H9 (cell line): ENCODE measurements at regions not wholly inside any gene's neighbourhood (a gene's known extent, or its start where the extent isn't known, plus 50 kb on each side); places are given as distances from the start of the nearest gene placed in this dataset.

Experiments
- DNase-seq: peaks from one replicate; pipeline ENCODE4 v3.0.0-alpha.2; 2017
- H2AFZ ChIP-seq: one replicate; pipeline ENCODE4 v1.6.1; 2013; ENCODE audit warnings: mild to moderate bottlenecking, low read length, control low read depth, moderate library complexity
- H2AK5ac ChIP-seq: 2 replicates; pipeline ENCODE4 v1.6.1; 2013; ENCODE audit warnings: low read length, control low read depth, mixed read lengths; ENCODE audit not compliant: insufficient read length
- H2BK120ac ChIP-seq: one replicate; pipeline ENCODE4 v1.6.1; 2013; ENCODE audit warnings: low read depth, mild to moderate bottlenecking, low read length, control low read depth, inconsistent platforms; ENCODE audit not compliant: poor library complexity, severe bottlenecking
- H2BK12ac ChIP-seq: 2 replicates; pipeline ENCODE4 v1.6.1; 2013; ENCODE audit warnings: low read length, control low read depth, mixed read lengths, low read depth; ENCODE audit not compliant: insufficient read length
- H2BK15ac ChIP-seq: 2 replicates; pipeline ENCODE4 v1.6.1; 2013; ENCODE audit warnings: low read depth, low read length, control low read depth
- H2BK20ac ChIP-seq: one replicate; pipeline ENCODE4 v1.6.1; 2013; ENCODE audit warnings: low read depth, mild to moderate bottlenecking, low read length, control low read depth, inconsistent platforms; ENCODE audit not compliant: poor library complexity, severe bottlenecking
- H2BK5ac ChIP-seq: 2 replicates; pipeline ENCODE4 v1.6.1; 2013; ENCODE audit warnings: low read length, control low read depth, mixed read lengths; ENCODE audit not compliant: insufficient read length
- H3K14ac ChIP-seq: 2 replicates; pipeline ENCODE4 v1.6.1; 2013; ENCODE audit warnings: low read length, control low read depth; ENCODE audit not compliant: insufficient read depth
- H3K18ac ChIP-seq: 2 replicates; pipeline ENCODE4 v1.6.1; 2013; ENCODE audit warnings: low read depth, mild to moderate bottlenecking, mixed read lengths, low read length, control low read depth; ENCODE audit not compliant: insufficient read length
- H3K23ac ChIP-seq: 2 replicates; pipeline ENCODE4 v1.6.1; 2013; ENCODE audit warnings: low read length, control low read depth, mixed read lengths, low read depth; ENCODE audit not compliant: insufficient read length
- H3K23me2 ChIP-seq: 2 replicates; pipeline ENCODE4 v1.6.1; 2013; ENCODE audit warnings: low read depth, mild to moderate bottlenecking, mixed read lengths, low read length, control low read depth; ENCODE audit not compliant: insufficient read length, poor library complexity, severe bottlenecking
- H3K27ac ChIP-seq: 2 replicates; pipeline ENCODE4 v1.5.1; 2013; ENCODE audit warnings: low read length, control low read depth, mixed read lengths, low read depth; ENCODE audit not compliant: insufficient read length
- H3K27me3 ChIP-seq: 2 replicates; pipeline ENCODE4 v1.6.1; 2013; ENCODE audit warnings: low read length, control low read depth, inconsistent platforms; ENCODE audit not compliant: insufficient read depth
- H3K4ac ChIP-seq: 2 replicates; pipeline ENCODE4 v1.6.1; 2013; ENCODE audit warnings: low read depth, mild to moderate bottlenecking, control low read depth, inconsistent platforms, low read length, moderate library complexity
- H3K4me1 ChIP-seq: 2 replicates; pipeline ENCODE4 v1.6.1; 2013; ENCODE audit warnings: low read length, control low read depth, inconsistent platforms; ENCODE audit not compliant: insufficient read depth
- H3K4me2 ChIP-seq: 2 replicates; pipeline ENCODE4 v1.6.1; 2013; ENCODE audit warnings: low read length, control low read depth, mixed read lengths; ENCODE audit not compliant: insufficient read length, insufficient read depth
- H3K56ac ChIP-seq: 2 replicates; pipeline ENCODE4 v1.6.1; 2013; ENCODE audit warnings: low read depth, mild to moderate bottlenecking, mixed read lengths, low read length, control low read depth; ENCODE audit not compliant: insufficient read length
- H3K79me1 ChIP-seq: 2 replicates; pipeline ENCODE4 v1.6.1; 2013; ENCODE audit warnings: low read depth, mild to moderate bottlenecking, moderate library complexity, low read length, control low read depth, inconsistent platforms; ENCODE audit not compliant: insufficient read depth, poor library complexity, severe bottlenecking
- H3K79me2 ChIP-seq: 2 replicates; pipeline ENCODE4 v1.6.1; 2013; ENCODE audit warnings: low read length, control low read depth, inconsistent platforms; ENCODE audit not compliant: insufficient read depth
- H3K9ac ChIP-seq: 2 replicates; pipeline ENCODE4 v1.6.1; 2013; ENCODE audit warnings: low read length, control low read depth, mixed read lengths; ENCODE audit not compliant: insufficient read length; ENCODE audit errors: extremely low read depth
- H3K9me3 ChIP-seq: one replicate; pipeline ENCODE4 v1.6.1; 2013; ENCODE audit warnings: low read depth, low read length, inconsistent platforms; ENCODE audit not compliant: control insufficient read depth
- H3T11ph ChIP-seq: one replicate; pipeline ENCODE4 v1.6.1; 2013; ENCODE audit warnings: mild to moderate bottlenecking, low read length, control low read depth, inconsistent platforms
- H4K20me1 ChIP-seq: one replicate; pipeline ENCODE4 v1.6.1; 2013; ENCODE audit not compliant: control insufficient read depth, insufficient read length, insufficient read depth
- H4K5ac ChIP-seq: 2 replicates; pipeline ENCODE4 v1.6.1; 2013; ENCODE audit warnings: low read depth, mild to moderate bottlenecking, mixed read lengths, low read length, control low read depth; ENCODE audit not compliant: insufficient read length
- H4K8ac ChIP-seq: replicated peaks from 2 replicates; pipeline ENCODE4 v1.6.1; 2013; ENCODE audit warnings: low read length, control low read depth, mixed read lengths, low read depth; ENCODE audit not compliant: insufficient read length
- H4K91ac ChIP-seq: 2 replicates; pipeline ENCODE4 v1.6.1; 2013; ENCODE audit warnings: low read depth, mild to moderate bottlenecking, moderate library complexity, mixed read lengths, low read length, control low read depth; ENCODE audit not compliant: insufficient read length
- H3K27ac Mint-ChIP-seq, 3 experiments: 2 replicates in 2 of 3; 3 replicates in 1 of 3; pipeline ENCODE4 v1.8.0; 2020 to 2021; ENCODE audit warnings: mixed read lengths in 3 of 3, mild to moderate bottlenecking in 1 of 3, moderate library complexity in 1 of 3
- H3K27me3 Mint-ChIP-seq: 2 replicates; pipeline ENCODE4 v1.8.0; 2021; ENCODE audit warnings: low read depth, mild to moderate bottlenecking, moderate library complexity, mixed read lengths
- H3K36me3 Mint-ChIP-seq, 3 experiments: 2 replicates in 2 of 3; 3 replicates in 1 of 3; pipeline ENCODE4 v1.8.0; 2020 to 2021; ENCODE audit warnings: low read depth in 3 of 3, mixed read lengths in 3 of 3; ENCODE audit not compliant: insufficient read depth in 1 of 3
- H3K4me1 Mint-ChIP-seq, 2 experiments: 2 replicates each; pipeline ENCODE4 v1.8.0; 2020; ENCODE audit warnings: mixed read lengths in 2 of 2
- H3K4me3 Mint-ChIP-seq, 2 experiments: 2 replicates in 1 of 2; 3 replicates in 1 of 2; pipeline ENCODE4 v1.8.0; 2020 to 2021; ENCODE audit warnings: mild to moderate bottlenecking in 2 of 2, mixed read lengths in 2 of 2, moderate library complexity in 1 of 2
- H3K9me3 Mint-ChIP-seq, 2 experiments: 2 replicates in 1 of 2; 3 replicates in 1 of 2; pipeline ENCODE4 v1.8.0; 2020; ENCODE audit warnings: mild to moderate bottlenecking in 2 of 2, mixed read lengths in 2 of 2, moderate library complexity in 1 of 2
- CTCF ChIP-seq: fragments of 200-600 bp; sonication (generic); conservative IDR thresholded peaks from 3 replicates; pipeline ENCODE4 v1.8.0; 2021; ENCODE audit warnings: antibody characterized with exemption, mild to moderate bottlenecking
- WGBS: extraction: QIAGEN DNeasy Blood & Tissue Kit; methylation state at CpG from one replicate; pipeline ENCODE4 v1.1.7; 2013; ENCODE audit warnings: missing lambda C conversion rate, low lambda C conversion rate, mixed read lengths; ENCODE audit not compliant: insufficient read length; ENCODE audit errors: extremely low coverage; 5-methylcytosine and 5-hydroxymethylcytosine counted together

GRCh38 chr2:15084826-15085489, 452.4 kb downstream of the LRATD1 start:
- Histone ChIP-seq H4K8ac (no peak overlapping the region), H3K4ac (no peak overlapping the region), H4K20me1 (no peaks in the 10 kb centered on the region), H3K4me1 (no peaks in the 10 kb centered on the region), H3K27ac (no peak overlapping the region), H2BK15ac (no peak overlapping the region), H3K14ac (no peak overlapping the region), H3K23ac (no peak overlapping the region), H4K91ac (no peak overlapping the region), H2BK20ac (no peak overlapping the region), H3K9ac (no peak overlapping the region), H3K4me2 (no peak overlapping the region), H3K18ac (no peak overlapping the region), H3K23me2 (no peaks in the 10 kb centered on the region), H3K56ac (no peak overlapping the region), H3K9me3 (no peaks in the 10 kb centered on the region), H2AK5ac (no peak overlapping the region), H2BK12ac (no peak overlapping the region), H2BK5ac (no peak overlapping the region), H3K79me2 (no peaks in the 10 kb centered on the region), H2AFZ (no peak overlapping the region), H3T11ph (no peak overlapping the region), H4K5ac (no peak overlapping the region), H3K79me1 (no peaks in the 10 kb centered on the region), H2BK120ac (no peak overlapping the region), H3K27me3 (no peaks in the 10 kb centered on the region)
- H3K4me1 Mint-ChIP-seq: no peaks in the 10 kb centered on the region
- H3K36me3 Mint-ChIP-seq: no peaks in the 10 kb centered on the region; a peak in 1 of 7 replicates
- no peak for TF ChIP-seq CTCF
- H3K9me3 Mint-ChIP-seq: peaks cover 0 to 4% of the 10 kb centered on the region in 2 experiments; a peak in 1 of 5 replicates
- no peak overlapping the region for H3K4me3 Mint-ChIP-seq
- no peak for DNase-seq
- no CpG with 5 or more reads among the region's 33 CpGs for WGBS
- no peaks in the 10 kb centered on the region for H3K27me3 Mint-ChIP-seq
- H3K27ac Mint-ChIP-seq: peak overlapping the region in 1 of 3 experiments; percentile 92; a peak in 1 of 7 replicates
